ENCODE measurements at regions not wholly inside any gene's neighbourhood (a gene's known extent, or its start where the extent isn't known, plus 50 kb on each side); places are given as distances from the start of the nearest gene placed in this dataset.

GRCh38 chr10:111273235-111273634, 196.4 kb downstream of the ADRA2A start:
- Mint-ChIP-seq H3K27me3 (ENCODE audit: low read depth in 2 of 2) (peaks cover 18 to 21% of the 10 kb centered on the region in 2 donors), H3K36me3 (no peaks in the 10 kb centered on the region), H3K27ac (no peak overlapping the region), H3K4me3 (no peak overlapping the region), H3K9me3 (peaks cover 0 to 2% of the 10 kb centered on the region in 2 donors), H3K4me1 (no peaks in the 10 kb centered on the region)
- Histone ChIP-seq H3K27me3 (ENCODE audit: control insufficient read depth, insufficient read depth, low read length) (no peaks in the 10 kb centered on the region), H3K9me3 (ENCODE audit: control insufficient read depth, insufficient read depth, low read length) (no peaks in the 10 kb centered on the region), H3K4me1 (ENCODE audit: control insufficient read depth, insufficient read depth, low read length) (no peaks in the 10 kb centered on the region), H3K36me3 (ENCODE audit: control insufficient read depth, insufficient read depth, low read length) (no peaks in the 10 kb centered on the region), H3K4me3 (ENCODE audit: low read length) (no peak overlapping the region), H3K27ac (ENCODE audit: low read length) (no peak overlapping the region)
- intact Hi-C loops (cut with micrococcal nuclease), result no loop called here
- no peak for ATAC-seq
- 55% methylated on average over 3 of the region's 3 CpGs for WGBS (ENCODE audit: insufficient coverage)
- no peak for DNase-seq
- TF ChIP-seq CTCF (IDR thresholded peaks at IDR 0.05), result no peak

- intact Hi-C loops (cut with micrococcal nuclease), result no loop called here
- Mint-ChIP-seq H3K9me3 (peaks cover 0 to 2% of the 10 kb centered on the region in 2 donors), H3K4me1 (no peaks in the 10 kb centered on the region), H3K36me3 (no peaks in the 10 kb centered on the region), H3K27me3 (ENCODE audit: low read depth in 2 of 2) (peaks cover 16 to 21% of the 10 kb centered on the region in 2 donors), H3K4me3 (no peak overlapping the region), H3K27ac (no peak overlapping the region)
- Histone ChIP-seq H3K36me3 (ENCODE audit: control insufficient read depth, insufficient read depth, low read length) (no peaks in the 10 kb centered on the region), H3K27ac (ENCODE audit: low read length) (no peak overlapping the region), H3K4me3 (ENCODE audit: low read length) (no peak overlapping the region), H3K9me3 (ENCODE audit: control insufficient read depth, insufficient read depth, low read length) (no peaks in the 10 kb centered on the region), H3K4me1 (ENCODE audit: control insufficient read depth, insufficient read depth, low read length) (no peaks in the 10 kb centered on the region), H3K27me3 (ENCODE audit: control insufficient read depth, insufficient read depth, low read length) (no peaks in the 10 kb centered on the region)
- TF ChIP-seq CTCF (IDR thresholded peaks at IDR 0.05), result no peak
- no peak for ATAC-seq
- no peak for DNase-seq
- 64% methylated on average over 2 of the region's 2 CpGs for WGBS (ENCODE audit: insufficient coverage)
Observed at GRCh38 chr10:111273635-111274034, 196.8 kb downstream of the ADRA2A start.

GRCh38 chr10:111275091-111275490, 198.3 kb downstream of the ADRA2A start:
- peaks cover 0 to 2% of the 10 kb centered on the region in 2 donors for H3K9me3 Mint-ChIP-seq
- intact Hi-C loops (cut with micrococcal nuclease), result no loop called here
- no peak overlapping the region for H3K4me3 ChIP-seq (ENCODE audit: low read length)
- H3K27me3 Mint-ChIP-seq (ENCODE audit: low read depth in 2 of 2), result peaks cover 12 to 21% of the 10 kb centered on the region in 2 donors
- TF ChIP-seq CTCF (IDR thresholded peaks at IDR 0.05), result no peak
- DNase-seq, result no peak
- no peaks in the 10 kb centered on the region for H3K36me3 Mint-ChIP-seq
- no peak overlapping the region for H3K27ac Mint-ChIP-seq
- H3K4me3 Mint-ChIP-seq, result no peak overlapping the region
- no peaks in the 10 kb centered on the region for H3K9me3 ChIP-seq (ENCODE audit: control insufficient read depth, insufficient read depth, low read length)
- H3K27ac ChIP-seq (ENCODE audit: low read length), result no peak overlapping the region
- no peaks in the 10 kb centered on the region for H3K4me1 Mint-ChIP-seq
- ATAC-seq, result no peak
- no peaks in the 10 kb centered on the region for H3K36me3 ChIP-seq (ENCODE audit: control insufficient read depth, insufficient read depth, low read length)
- H3K4me1 ChIP-seq (ENCODE audit: control insufficient read depth, insufficient read depth, low read length), result no peaks in the 10 kb centered on the region
- WGBS (ENCODE audit: insufficient coverage), result 77% methylated on average over 1 of the region's 1 CpG
- no peaks in the 10 kb centered on the region for H3K27me3 ChIP-seq (ENCODE audit: control insufficient read depth, insufficient read depth, low read length)

GRCh38 chr10:111277661-111278060, 200.8 kb downstream of the ADRA2A start:
- no peaks in the 10 kb centered on the region for H3K27me3 ChIP-seq (ENCODE audit: control insufficient read depth, insufficient read depth, low read length)
- no peaks in the 10 kb centered on the region for H3K4me1 ChIP-seq (ENCODE audit: control insufficient read depth, insufficient read depth, low read length)
- H3K4me1 Mint-ChIP-seq, result no peaks in the 10 kb centered on the region
- no peak overlapping the region for H3K27ac Mint-ChIP-seq
- H3K27me3 Mint-ChIP-seq (ENCODE audit: low read depth in 2 of 2), result peaks cover 8 to 20% of the 10 kb centered on the region in 2 donors
- WGBS (ENCODE audit: insufficient coverage), result 80% methylated on average over 6 of the region's 6 CpGs
- no peaks in the 10 kb centered on the region for H3K36me3 ChIP-seq (ENCODE audit: control insufficient read depth, insufficient read depth, low read length)
- no peaks in the 10 kb centered on the region for H3K9me3 Mint-ChIP-seq
- no peaks in the 10 kb centered on the region for H3K36me3 Mint-ChIP-seq
- H3K4me3 Mint-ChIP-seq, result no peak overlapping the region
- no peaks in the 10 kb centered on the region for H3K9me3 ChIP-seq (ENCODE audit: control insufficient read depth, insufficient read depth, low read length)
- H3K4me3 ChIP-seq (ENCODE audit: low read length), result no peak overlapping the region
- TF ChIP-seq CTCF (IDR thresholded peaks at IDR 0.05), result no peak
- H3K27ac ChIP-seq (ENCODE audit: low read length), result no peak overlapping the region
- ATAC-seq (no peak), DNase-seq (no peak)
- intact Hi-C loops (cut with micrococcal nuclease), result no loop called here
